NB4 (cell line): ENCODE measurements at regions not wholly inside any gene's neighbourhood (a gene's known extent, or its start where the extent isn't known, plus 50 kb on each side); places are given as distances from the start of the nearest gene placed in this dataset.

Source experiments
- CTCF ChIP-seq: IDR thresholded peaks from one replicate; pipeline ENCODE4 v1.5.1; 2012; ENCODE audit warnings: low read depth, low read length
- MAX ChIP-seq: IDR thresholded peaks from 2 replicates; pipeline ENCODE4 v1.6.1; 2011; ENCODE audit warnings: low read depth, low read length
- MYC ChIP-seq: IDR thresholded peaks from 2 replicates; pipeline ENCODE4 v1.6.1; 2011; ENCODE audit warnings: low read depth, low read length
- POLR2A ChIP-seq: IDR thresholded peaks from 2 replicates; pipeline ENCODE4 v1.6.1; 2011; ENCODE audit warnings: mild to moderate bottlenecking; ENCODE audit not compliant: insufficient read length; ENCODE audit errors: extremely low read depth

- TF ChIP-seq CTCF (no peak), POLR2A (no peak), MYC (no peak), MAX (no peak)
These were observed 437.4 kb upstream of the NRSN1 start for GRCh38 chr6:23688650-23689049.
